ENCODE measurements at regions not wholly inside any gene's neighbourhood (a gene's known extent, or its start where the extent isn't known, plus 50 kb on each side); places are given as distances from the start of the nearest gene placed in this dataset.
A peak's percentile ranks its signal among the peaks of the same experiment; 100 is the strongest.

DNA sequence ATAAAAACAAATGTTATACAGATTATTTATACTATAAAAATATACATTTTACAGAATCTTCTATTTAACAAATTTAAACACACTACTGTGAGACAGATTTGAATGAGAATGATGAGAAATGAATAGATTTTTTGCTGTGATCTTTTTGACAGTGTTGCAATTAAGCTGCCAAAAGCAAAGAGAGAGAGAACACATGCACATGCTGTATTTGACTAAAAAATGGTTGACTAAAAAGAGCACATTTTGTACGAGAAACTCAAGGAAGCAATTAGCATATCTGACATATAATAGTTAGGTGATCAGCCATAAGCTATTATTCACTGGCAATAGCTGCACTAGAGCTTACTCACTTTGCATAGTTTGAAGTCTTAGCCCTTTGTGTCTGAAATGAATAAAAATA, 115.8 kb downstream of the SYT10 start:
- Histone ChIP-seq H3K4me3 (no peak overlapping the region), H3K9me2 (replicated peaks; ENCODE audit: insufficient read depth) (no peaks in the 10 kb centered on the region), H3K4me2 (no peak overlapping the region), H3K9me3 (ENCODE audit: low read depth) (no peaks in the 10 kb centered on the region), H3K27me3 (no peaks in the 10 kb centered on the region), H3K79me2 (no peaks in the 10 kb centered on the region), H3K4me1 (ENCODE audit: insufficient read depth) (no peaks in the 10 kb centered on the region), H3K36me3 (replicated peaks; ENCODE audit: insufficient read depth, low read depth) (no peaks in the 10 kb centered on the region), H2AFZ (no peak overlapping the region), H4K20me1 (ENCODE audit: insufficient read depth, poor library complexity, severe bottlenecking) (no peaks in the 10 kb centered on the region), H3K27ac (no peak overlapping the region)
- TF ChIP-seq EZH2 (IDR thresholded peaks at IDR 0.05; ENCODE audit: borderline replicate concordance) (no peak), EZH2phosphoT487 (IDR thresholded peaks at IDR 0.05; ENCODE audit: low read depth, severe bottlenecking, unreplicated experiment) (no peak)
- TF ChIP-seq, protein P1, sequence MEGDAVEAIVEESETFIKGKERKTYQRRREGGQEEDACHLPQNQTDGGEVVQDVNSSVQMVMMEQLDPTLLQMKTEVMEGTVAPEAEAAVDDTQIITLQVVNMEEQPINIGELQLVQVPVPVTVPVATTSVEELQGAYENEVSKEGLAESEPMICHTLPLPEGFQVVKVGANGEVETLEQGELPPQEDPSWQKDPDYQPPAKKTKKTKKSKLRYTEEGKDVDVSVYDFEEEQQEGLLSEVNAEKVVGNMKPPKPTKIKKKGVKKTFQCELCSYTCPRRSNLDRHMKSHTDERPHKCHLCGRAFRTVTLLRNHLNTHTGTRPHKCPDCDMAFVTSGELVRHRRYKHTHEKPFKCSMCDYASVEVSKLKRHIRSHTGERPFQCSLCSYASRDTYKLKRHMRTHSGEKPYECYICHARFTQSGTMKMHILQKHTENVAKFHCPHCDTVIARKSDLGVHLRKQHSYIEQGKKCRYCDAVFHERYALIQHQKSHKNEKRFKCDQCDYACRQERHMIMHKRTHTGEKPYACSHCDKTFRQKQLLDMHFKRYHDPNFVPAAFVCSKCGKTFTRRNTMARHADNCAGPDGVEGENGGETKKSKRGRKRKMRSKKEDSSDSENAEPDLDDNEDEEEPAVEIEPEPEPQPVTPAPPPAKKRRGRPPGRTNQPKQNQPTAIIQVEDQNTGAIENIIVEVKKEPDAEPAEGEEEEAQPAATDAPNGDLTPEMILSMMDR (IDR thresholded peaks at IDR 0.05; ENCODE audit: poor library complexity), result no peak
- no peak for DNase-seq (ENCODE audit: low spot score)
- WGBS (ENCODE audit: low lambda C conversion rate, missing lambda C conversion rate), result 59% methylated on average over 1 of the region's 1 CpG

DNA sequence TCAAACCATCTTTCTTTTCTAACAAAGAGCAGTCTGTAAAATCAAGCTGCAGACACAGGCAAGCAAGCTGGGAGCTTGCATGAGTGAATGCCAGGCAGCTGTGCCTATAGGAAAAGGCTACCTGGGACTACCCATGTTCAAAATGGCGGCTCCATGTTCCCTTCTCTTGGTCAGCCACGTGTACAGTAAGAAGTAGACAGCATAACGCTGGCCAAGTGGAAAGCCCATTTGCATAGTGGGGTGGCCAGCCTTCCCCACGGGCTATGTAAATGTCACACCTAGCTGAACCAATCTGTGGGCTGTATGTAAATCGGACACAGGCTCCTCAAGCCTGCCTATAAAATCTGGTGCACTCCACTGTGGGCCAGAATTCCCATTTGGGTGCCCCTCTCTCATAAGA, 117.1 kb downstream of the SYT10 start:
- Histone ChIP-seq H2AFZ (no peak overlapping the region), H3K9me2 (replicated peaks; ENCODE audit: insufficient read depth) (no peaks in the 10 kb centered on the region), H3K4me3 (no peak overlapping the region), H3K27ac (no peak overlapping the region), H3K9me3 (ENCODE audit: low read depth) (no peaks in the 10 kb centered on the region), H3K4me1 (ENCODE audit: insufficient read depth) (no peaks in the 10 kb centered on the region), H4K20me1 (ENCODE audit: insufficient read depth, poor library complexity, severe bottlenecking) (no peaks in the 10 kb centered on the region), H3K79me2 (no peaks in the 10 kb centered on the region), H3K36me3 (replicated peaks; ENCODE audit: insufficient read depth, low read depth) (no peaks in the 10 kb centered on the region), H3K27me3 (no peaks in the 10 kb centered on the region), H3K4me2 (no peak overlapping the region)
- 81% methylated on average over 5 of the region's 5 CpGs for WGBS (ENCODE audit: low lambda C conversion rate, missing lambda C conversion rate)
- TF ChIP-seq EZH2 (IDR thresholded peaks at IDR 0.05; ENCODE audit: borderline replicate concordance) (no peak), EZH2phosphoT487 (IDR thresholded peaks at IDR 0.05; ENCODE audit: low read depth, severe bottlenecking, unreplicated experiment) (no peak)
- TF ChIP-seq, protein P1 (IDR thresholded peaks at IDR 0.05; ENCODE audit: poor library complexity), result no peak
- DNase-seq (ENCODE audit: low spot score), result no peak

DNA sequence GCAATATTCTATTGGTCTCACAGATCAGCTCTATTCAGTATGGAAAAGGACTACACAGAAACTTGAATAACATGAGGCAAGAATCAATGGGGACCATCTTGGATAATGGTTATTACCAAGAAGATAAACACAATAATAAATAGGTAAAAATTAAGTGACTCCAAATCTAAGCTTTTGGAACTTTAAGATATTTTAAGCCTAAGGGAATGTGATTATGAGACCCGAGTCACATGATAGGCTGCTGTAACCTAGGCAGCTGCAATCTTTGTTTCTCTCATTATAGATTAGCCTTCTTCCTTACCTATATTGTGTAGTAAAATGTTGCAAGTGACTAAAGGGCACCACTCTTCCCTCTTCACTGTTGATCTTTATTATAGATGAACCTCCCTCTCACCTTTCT, 121.9 kb downstream of the SYT10 start:
- H3K36me3 ChIP-seq (replicated peaks; ENCODE audit: insufficient read depth, low read depth), result no peaks in the 10 kb centered on the region
- no peaks in the 10 kb centered on the region for H3K27me3 ChIP-seq
- peak overlapping the region; percentile 41 for H3K27ac ChIP-seq

More for the DNA sequence above, 121.9 kb downstream of the SYT10 start:
- 75% methylated on average over 1 of the region's 1 CpG for WGBS (ENCODE audit: low lambda C conversion rate, missing lambda C conversion rate)
- H2AFZ ChIP-seq, result no peak overlapping the region
- H3K4me1 ChIP-seq (ENCODE audit: insufficient read depth), result no peaks in the 10 kb centered on the region
- H3K4me2 ChIP-seq, result peak overlapping the region; percentile 8
- H3K9me2 ChIP-seq (replicated peaks; ENCODE audit: insufficient read depth), result no peaks in the 10 kb centered on the region
- no peak overlapping the region for H3K4me3 ChIP-seq
- H3K79me2 ChIP-seq, result no peaks in the 10 kb centered on the region
- TF ChIP-seq, protein P1 (IDR thresholded peaks at IDR 0.05; ENCODE audit: poor library complexity), result no peak
- TF ChIP-seq EZH2 (IDR thresholded peaks at IDR 0.05; ENCODE audit: borderline replicate concordance) (no peak), EZH2phosphoT487 (IDR thresholded peaks at IDR 0.05; ENCODE audit: low read depth, severe bottlenecking, unreplicated experiment) (no peak)
- H3K9me3 ChIP-seq (ENCODE audit: low read depth), result no peaks in the 10 kb centered on the region
- H4K20me1 ChIP-seq (ENCODE audit: insufficient read depth, poor library complexity, severe bottlenecking), result no peaks in the 10 kb centered on the region
- peak; percentile 10 for DNase-seq (ENCODE audit: low spot score)

Measured in hepatocyte (in vitro differentiated cells).